GM21390 (cell line): ENCODE measurements at regions not wholly inside any gene's neighbourhood (a gene's known extent, or its start where the extent isn't known, plus 50 kb on each side); places are given as distances from the start of the nearest gene placed in this dataset.

Source experiments
- ATAC-seq: cut with Tn5 transposase; IDR thresholded peaks from one replicate; pipeline ENCODE4 v1.9.1; 2021; ENCODE audit not compliant: unreplicated experiment

GRCh38 chr13:110965038-110965754 lies 50.3 kb upstream of the ANKRD10 start:
- ATAC-seq = peak; percentile 94
